ENCODE measurements at regions not wholly inside any gene's neighbourhood (a gene's known extent, or its start where the extent isn't known, plus 50 kb on each side); places are given as distances from the start of the nearest gene placed in this dataset.

DNA sequence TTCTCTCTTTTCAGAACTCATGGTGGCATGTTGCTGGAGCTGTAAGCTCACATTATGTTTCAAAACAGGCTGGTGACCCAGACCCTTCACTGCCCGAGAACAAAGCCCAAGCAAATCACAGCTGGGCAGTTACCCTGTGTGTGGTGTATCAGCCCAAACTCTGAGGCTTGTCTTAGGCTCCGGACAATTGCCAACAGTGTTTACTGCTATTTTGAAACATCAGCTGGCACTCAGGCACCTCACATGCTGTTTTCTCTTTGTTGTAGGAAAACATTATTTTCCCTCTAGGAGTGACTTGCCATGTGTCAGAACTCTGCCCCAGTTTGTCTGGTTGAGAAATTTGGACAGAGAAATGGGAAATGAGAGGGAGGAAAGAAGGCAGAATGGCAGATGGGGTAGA is 237.6 kb upstream of the APCDD1 start:
- Histone ChIP-seq H3K9ac (ENCODE audit: low read length in 2 of 2) (no peak overlapping the region), H3K4me1 (ENCODE audit: control insufficient read depth, insufficient read depth, low read length) (no peaks in the 10 kb centered on the region), H3K36me3 (ENCODE audit: control insufficient read depth in 2 of 2, insufficient read depth in 2 of 2, low read length in 2 of 2) (no peaks in the 10 kb centered on the region), H3K27me3 (ENCODE audit: control insufficient read depth in 1 of 2, insufficient read depth in 2 of 2, low read length in 2 of 2) (no peaks in the 10 kb centered on the region), H3K27ac (ENCODE audit: low read length) (no peak overlapping the region), H3K9me3 (ENCODE audit: control insufficient read depth in 2 of 2, low read length in 2 of 2) (peaks cover 0 to 8% of the 10 kb centered on the region in 2 donors), H3K4me3 (ENCODE audit: low read length in 2 of 2) (no peak overlapping the region)

DNA sequence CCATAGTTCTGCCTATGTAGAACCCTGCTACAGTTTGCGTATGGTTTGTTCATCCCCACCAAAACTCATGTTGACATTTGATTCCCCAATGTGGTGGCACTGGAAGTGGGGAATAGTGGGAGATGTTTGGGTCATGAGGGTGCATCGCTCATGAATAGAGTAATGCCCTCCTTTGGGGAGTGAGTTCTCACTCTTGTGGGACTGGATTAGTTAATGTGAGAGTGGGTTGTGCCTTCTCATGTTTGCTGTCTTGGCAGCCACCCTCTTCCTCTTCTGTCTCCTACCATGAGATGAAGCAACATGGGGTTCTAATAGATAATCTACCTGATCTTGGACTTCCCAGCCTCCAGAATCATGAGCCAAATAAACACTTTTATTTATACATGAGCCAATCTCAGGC is 237.2 kb upstream of the APCDD1 start:
- no peaks in the 10 kb centered on the region for H3K27me3 ChIP-seq (ENCODE audit: control insufficient read depth in 1 of 2, insufficient read depth in 2 of 2, low read length in 2 of 2)
- peaks cover 0 to 8% of the 10 kb centered on the region in 2 donors for H3K9me3 ChIP-seq (ENCODE audit: control insufficient read depth in 2 of 2, low read length in 2 of 2)
- no peak overlapping the region for H3K4me3 ChIP-seq (ENCODE audit: low read length in 2 of 2)
- H3K36me3 ChIP-seq (ENCODE audit: control insufficient read depth in 2 of 2, insufficient read depth in 2 of 2, low read length in 2 of 2): no peaks in the 10 kb centered on the region
- no peaks in the 10 kb centered on the region for H3K4me1 ChIP-seq (ENCODE audit: control insufficient read depth, insufficient read depth, low read length)
- H3K9ac ChIP-seq (ENCODE audit: low read length in 2 of 2): no peak overlapping the region
- no peak overlapping the region for H3K27ac ChIP-seq (ENCODE audit: low read length)

DNA sequence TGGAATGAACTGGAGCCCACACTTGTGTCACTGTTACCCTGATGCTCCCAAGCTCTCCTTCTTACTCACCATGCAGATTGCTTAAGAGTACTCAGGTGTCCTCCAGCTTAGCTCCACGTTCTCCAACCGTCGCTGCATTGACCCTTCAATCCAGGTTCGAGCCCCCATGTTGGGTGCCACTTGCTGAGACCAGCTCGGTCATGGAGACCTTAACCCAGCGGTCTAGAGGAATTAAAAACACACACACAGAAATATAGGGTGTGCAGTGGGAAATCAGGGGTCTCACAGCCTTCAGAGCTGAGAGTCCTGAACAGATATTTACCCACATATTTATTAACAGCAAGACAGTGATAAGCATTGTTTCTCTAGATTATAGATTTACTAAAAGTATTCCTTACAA is 229.1 kb upstream of the APCDD1 start:
- H3K4me1 ChIP-seq (ENCODE audit: control insufficient read depth, insufficient read depth, low read length): peaks cover 7% of the 10 kb centered on the region
- H3K9me3 ChIP-seq (ENCODE audit: control insufficient read depth in 2 of 2, low read length in 2 of 2): peaks cover 4 to 13% of the 10 kb centered on the region in 2 donors
- H3K27me3 ChIP-seq (ENCODE audit: control insufficient read depth in 1 of 2, insufficient read depth in 2 of 2, low read length in 2 of 2): no peaks in the 10 kb centered on the region
- H3K9ac ChIP-seq (ENCODE audit: low read length in 2 of 2): no peak overlapping the region
- no peaks in the 10 kb centered on the region for H3K36me3 ChIP-seq (ENCODE audit: control insufficient read depth in 2 of 2, insufficient read depth in 2 of 2, low read length in 2 of 2)
- H3K27ac ChIP-seq (ENCODE audit: low read length): no peak overlapping the region
- no peak overlapping the region for H3K4me3 ChIP-seq (ENCODE audit: low read length in 2 of 2)

DNA sequence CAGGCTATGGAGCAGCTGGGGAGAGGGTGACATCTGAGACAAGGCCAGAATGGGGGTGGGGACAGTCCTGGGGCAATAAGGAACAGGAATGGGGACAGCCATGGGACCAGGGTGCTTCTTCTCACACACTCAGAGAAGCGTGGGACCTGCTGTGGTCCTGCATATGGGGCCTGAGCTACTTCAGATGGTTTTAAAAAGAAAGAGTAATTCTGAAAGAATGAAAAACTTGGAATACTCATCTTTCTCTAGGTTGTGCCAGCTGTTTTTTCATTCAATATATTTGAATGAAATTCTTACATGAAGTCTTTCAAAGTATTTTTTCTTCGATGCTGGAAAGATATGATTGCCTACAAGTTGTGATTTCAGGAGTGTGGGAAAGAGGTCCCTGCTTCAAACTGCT is 227.5 kb upstream of the APCDD1 start:
- Histone ChIP-seq H3K4me3 (ENCODE audit: low read length in 2 of 2) (no peak overlapping the region), H3K27ac (ENCODE audit: low read length) (no peak overlapping the region), H3K9ac (ENCODE audit: low read length in 2 of 2) (no peak overlapping the region), H3K36me3 (ENCODE audit: control insufficient read depth in 2 of 2, insufficient read depth in 2 of 2, low read length in 2 of 2) (no peaks in the 10 kb centered on the region), H3K9me3 (ENCODE audit: control insufficient read depth in 2 of 2, low read length in 2 of 2) (peaks cover 4 to 13% of the 10 kb centered on the region in 2 donors), H3K27me3 (ENCODE audit: control insufficient read depth in 1 of 2, insufficient read depth in 2 of 2, low read length in 2 of 2) (no peaks in the 10 kb centered on the region), H3K4me1 (ENCODE audit: control insufficient read depth, insufficient read depth, low read length) (peaks cover 7% of the 10 kb centered on the region)

GRCh38 chr18:10228326-10228725 is 226.1 kb upstream of the APCDD1 start:
- Histone ChIP-seq H3K4me1 (ENCODE audit: control insufficient read depth, insufficient read depth, low read length) (peaks cover 7% of the 10 kb centered on the region), H3K27ac (ENCODE audit: low read length) (no peak overlapping the region), H3K27me3 (ENCODE audit: control insufficient read depth in 1 of 2, insufficient read depth in 2 of 2, low read length in 2 of 2) (no peaks in the 10 kb centered on the region), H3K4me3 (ENCODE audit: low read length in 2 of 2) (no peak overlapping the region), H3K9ac (ENCODE audit: low read length in 2 of 2) (no peak overlapping the region), H3K9me3 (ENCODE audit: control insufficient read depth in 2 of 2, low read length in 2 of 2) (peaks cover 4 to 17% of the 10 kb centered on the region in 2 donors), H3K36me3 (ENCODE audit: control insufficient read depth in 2 of 2, insufficient read depth in 2 of 2, low read length in 2 of 2) (no peaks in the 10 kb centered on the region)

DNA sequence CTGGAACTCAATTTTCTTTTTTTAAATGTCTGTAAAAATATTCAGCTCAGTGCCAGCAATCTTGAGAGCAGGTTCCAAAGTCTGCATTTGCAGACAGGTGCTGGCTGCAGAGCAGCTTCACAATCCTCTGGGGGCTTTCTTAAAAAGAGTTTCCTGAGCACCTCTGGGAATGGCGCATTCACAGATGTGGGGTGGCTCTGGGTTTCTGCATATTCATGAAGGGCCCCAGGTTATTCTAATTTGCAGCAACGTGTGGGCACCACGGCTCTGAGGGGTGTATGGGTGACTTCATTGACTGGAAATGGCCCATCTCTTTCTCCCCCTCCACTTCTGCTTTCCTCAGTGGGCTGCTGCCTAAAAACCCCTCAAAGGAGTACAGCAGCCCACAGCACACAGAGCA is 225.0 kb upstream of the APCDD1 start:
- Histone ChIP-seq H3K27me3 (ENCODE audit: control insufficient read depth in 1 of 2, insufficient read depth in 2 of 2, low read length in 2 of 2) (no peaks in the 10 kb centered on the region), H3K4me1 (ENCODE audit: control insufficient read depth, insufficient read depth, low read length) (peaks cover 10% of the 10 kb centered on the region), H3K4me3 (ENCODE audit: low read length in 2 of 2) (no peak overlapping the region), H3K36me3 (ENCODE audit: control insufficient read depth in 2 of 2, insufficient read depth in 2 of 2, low read length in 2 of 2) (no peaks in the 10 kb centered on the region), H3K27ac (ENCODE audit: low read length) (no peak overlapping the region), H3K9me3 (ENCODE audit: control insufficient read depth in 2 of 2, low read length in 2 of 2) (peaks cover 4 to 18% of the 10 kb centered on the region in 2 donors), H3K9ac (ENCODE audit: low read length in 2 of 2) (no peak overlapping the region)

- H3K9me3 ChIP-seq (ENCODE audit: control insufficient read depth in 2 of 2, low read length in 2 of 2): peaks cover 4 to 18% of the 10 kb centered on the region in 2 donors
- no peak overlapping the region for H3K4me3 ChIP-seq (ENCODE audit: low read length in 2 of 2)
- no peak overlapping the region for H3K27ac ChIP-seq (ENCODE audit: low read length)
- H3K27me3 ChIP-seq (ENCODE audit: control insufficient read depth in 1 of 2, insufficient read depth in 2 of 2, low read length in 2 of 2): no peaks in the 10 kb centered on the region
- no peak overlapping the region for H3K9ac ChIP-seq (ENCODE audit: low read length in 2 of 2)
- peaks cover 12% of the 10 kb centered on the region for H3K4me1 ChIP-seq (ENCODE audit: control insufficient read depth, insufficient read depth, low read length)
- H3K36me3 ChIP-seq (ENCODE audit: control insufficient read depth in 2 of 2, insufficient read depth in 2 of 2, low read length in 2 of 2): no peaks in the 10 kb centered on the region
These were observed 224.4 kb upstream of the APCDD1 start for GRCh38 chr18:10230072-10230471.

GRCh38 chr18:10231220-10231619 is 223.2 kb upstream of the APCDD1 start:
- H3K36me3 ChIP-seq (ENCODE audit: control insufficient read depth in 2 of 2, insufficient read depth in 2 of 2, low read length in 2 of 2): no peaks in the 10 kb centered on the region
- H3K27me3 ChIP-seq (ENCODE audit: control insufficient read depth in 1 of 2, insufficient read depth in 2 of 2, low read length in 2 of 2): no peaks in the 10 kb centered on the region
- no peak overlapping the region for H3K4me3 ChIP-seq (ENCODE audit: low read length in 2 of 2)
- no peak overlapping the region for H3K27ac ChIP-seq (ENCODE audit: low read length)
- H3K4me1 ChIP-seq (ENCODE audit: control insufficient read depth, insufficient read depth, low read length): peaks cover 21% of the 10 kb centered on the region
- peaks cover 4 to 11% of the 10 kb centered on the region in 2 donors for H3K9me3 ChIP-seq (ENCODE audit: control insufficient read depth in 2 of 2, low read length in 2 of 2)
- H3K9ac ChIP-seq (ENCODE audit: low read length in 2 of 2): no peak overlapping the region

GRCh38 chr18:10232062-10232461 is 222.4 kb upstream of the APCDD1 start:
- peaks cover 21% of the 10 kb centered on the region for H3K4me1 ChIP-seq (ENCODE audit: control insufficient read depth, insufficient read depth, low read length)
- no peaks in the 10 kb centered on the region for H3K36me3 ChIP-seq (ENCODE audit: control insufficient read depth in 2 of 2, insufficient read depth in 2 of 2, low read length in 2 of 2)
- H3K27me3 ChIP-seq (ENCODE audit: control insufficient read depth in 1 of 2, insufficient read depth in 2 of 2, low read length in 2 of 2): no peaks in the 10 kb centered on the region
- peaks cover 4 to 11% of the 10 kb centered on the region in 2 donors for H3K9me3 ChIP-seq (ENCODE audit: control insufficient read depth in 2 of 2, low read length in 2 of 2)
- no peak overlapping the region for H3K4me3 ChIP-seq (ENCODE audit: low read length in 2 of 2)
- no peak overlapping the region for H3K9ac ChIP-seq (ENCODE audit: low read length in 2 of 2)
- no peak overlapping the region for H3K27ac ChIP-seq (ENCODE audit: low read length)

- Histone ChIP-seq H3K27me3 (ENCODE audit: control insufficient read depth in 1 of 2, insufficient read depth in 2 of 2, low read length in 2 of 2) (no peaks in the 10 kb centered on the region), H3K9me3 (ENCODE audit: control insufficient read depth in 2 of 2, low read length in 2 of 2) (peaks cover 4 to 11% of the 10 kb centered on the region in 2 donors), H3K36me3 (ENCODE audit: control insufficient read depth in 2 of 2, insufficient read depth in 2 of 2, low read length in 2 of 2) (no peaks in the 10 kb centered on the region), H3K9ac (ENCODE audit: low read length in 2 of 2) (no peak overlapping the region), H3K27ac (ENCODE audit: low read length) (no peak overlapping the region), H3K4me1 (ENCODE audit: control insufficient read depth, insufficient read depth, low read length) (peaks cover 20% of the 10 kb centered on the region), H3K4me3 (ENCODE audit: low read length in 2 of 2) (no peak overlapping the region)
These were observed 221.2 kb upstream of the APCDD1 start for GRCh38 chr18:10233082-10233875.

DNA sequence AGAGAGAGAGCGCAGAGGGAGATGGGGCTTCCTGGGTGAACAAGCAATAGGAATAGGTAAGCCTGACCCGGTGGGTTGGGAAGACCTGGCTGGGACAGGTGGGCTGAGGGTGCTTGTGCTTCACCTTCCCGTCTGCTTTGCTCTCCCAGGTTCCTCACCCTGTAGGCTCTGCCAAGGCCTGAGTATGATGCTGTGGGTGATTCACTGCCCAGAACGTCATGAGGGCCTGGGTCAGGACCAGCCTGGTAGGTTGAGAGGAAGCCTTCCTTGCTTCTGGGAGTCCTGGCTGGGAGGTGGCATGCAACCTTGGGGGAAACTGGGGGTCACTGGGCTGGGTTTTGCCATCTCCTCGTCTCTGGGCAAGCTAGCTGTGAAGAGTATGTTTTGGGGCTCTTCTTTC is 220.2 kb upstream of the APCDD1 start:
- Histone ChIP-seq H3K4me3 (ENCODE audit: low read length in 2 of 2) (no peak overlapping the region), H3K9ac (ENCODE audit: low read length in 2 of 2) (no peak overlapping the region), H3K27me3 (ENCODE audit: control insufficient read depth in 1 of 2, insufficient read depth in 2 of 2, low read length in 2 of 2) (no peaks in the 10 kb centered on the region), H3K27ac (ENCODE audit: low read length) (no peak overlapping the region), H3K9me3 (ENCODE audit: control insufficient read depth in 2 of 2, low read length in 2 of 2) (peaks cover 4 to 11% of the 10 kb centered on the region in 2 donors), H3K36me3 (ENCODE audit: control insufficient read depth in 2 of 2, insufficient read depth in 2 of 2, low read length in 2 of 2) (no peaks in the 10 kb centered on the region), H3K4me1 (ENCODE audit: control insufficient read depth, insufficient read depth, low read length) (peaks cover 19% of the 10 kb centered on the region)

Data from stomach smooth muscle (tissue), 2 donors.